MCF 10A (cell line): ENCODE measurements at regions not wholly inside any gene's neighbourhood (a gene's known extent, or its start where the extent isn't known, plus 50 kb on each side); places are given as distances from the start of the nearest gene placed in this dataset.

Experiments used
- BruUV-seq: library from RNA; stranded (reverse); fragments of 400-500 nt; replicated peaks from 2 replicates; lab custom pipeline; 2021; lab: Mats Ljungman, UMichigan
- CTCF ChIA-PET: fragments of 300-600 bp; sonication (Branson Sonifier 250); formaldehyde crosslinking; extraction: SDS; loops from one replicate; lab custom pipeline; 2021; ENCODE audit warnings: antibody characterized with exemption, inconsistent platforms; lab: Yijun Ruan, JAX
- POLR2A ChIA-PET: fragments of 300-600, 350-650 bp; sonication (Branson Sonifier 250); formaldehyde crosslinking; extraction: SDS; loops from one replicate; lab custom pipeline; 2020; ENCODE audit warnings: antibody characterized with exemption, inconsistent platforms; lab: Yijun Ruan, JAX
- DNase-seq: peaks from one replicate; pipeline ENCODE4 v3.0.0-alpha.2; 2018; ENCODE audit not compliant: unreplicated experiment
- H3K27ac Mint-ChIP-seq: one replicate; pipeline ENCODE4 v1.8.0; 2022; ENCODE audit warnings: mild to moderate bottlenecking, low read depth, mixed read lengths; ENCODE audit not compliant: unreplicated experiment
- H3K27me3 Mint-ChIP-seq: one replicate; pipeline ENCODE4 v1.8.0; 2022; ENCODE audit warnings: mixed read lengths; ENCODE audit not compliant: insufficient read depth, unreplicated experiment
- H3K36me3 Mint-ChIP-seq: one replicate; pipeline ENCODE4 v1.8.0; 2022; ENCODE audit warnings: mild to moderate bottlenecking, moderate library complexity, mixed read lengths; ENCODE audit not compliant: insufficient read depth, unreplicated experiment
- H3K4me1 Mint-ChIP-seq: one replicate; pipeline ENCODE4 v1.8.0; 2022; ENCODE audit warnings: mixed read lengths; ENCODE audit not compliant: insufficient read depth, unreplicated experiment
- H3K4me3 Mint-ChIP-seq: one replicate; pipeline ENCODE4 v1.8.0; 2022; ENCODE audit warnings: mild to moderate bottlenecking, moderate library complexity, mixed read lengths; ENCODE audit not compliant: unreplicated experiment
- H3K9me3 Mint-ChIP-seq: one replicate; pipeline ENCODE4 v1.8.0; 2022; ENCODE audit warnings: mixed read lengths; ENCODE audit not compliant: unreplicated experiment
- CTCF ChIP-seq: fragments of 200-600 bp; IDR thresholded peaks from one replicate; pipeline ENCODE4 v1.8.0; 2022; ENCODE audit warnings: antibody characterized with exemption, mild to moderate bottlenecking; ENCODE audit not compliant: unreplicated experiment
- intact Hi-C: fragments of 100-400 bp; cut with micrococcal nuclease; formaldehyde crosslinking; loops from 2 replicates; pipeline ENCODE4 v1.14.1; 2022

GRCh38 chr20:36093804-36094145 lies 60.8 kb upstream of the EPB41L1 start:
- Mint-ChIP-seq H3K27me3 (no peaks in the 10 kb centered on the region), H3K4me1 (peaks cover 37% of the 10 kb centered on the region), H3K36me3 (no peaks in the 10 kb centered on the region), H3K4me3 (peak overlapping the region; percentile 90), H3K9me3 (no peaks in the 10 kb centered on the region), H3K27ac (no peak overlapping the region)
- ChIA-PET CTCF (interaction anchor here (0.6 to 7.8 kb wide), 5 partner anchors 21 to 139 kb away, joined by 3 to 66 read pairs (median 5); partner anchors contain the start of gene SCAND1), POLR2A (interaction anchor here (0.6 to 3.8 kb wide), 13 partner anchors 9 to 140 kb away, joined by 3 to 22 read pairs (median 6); partner anchors contain the start of gene SCAND1)
- peak; percentile 11 for DNase-seq
- no TSS peak for BruUV-seq
- no peak for TF ChIP-seq CTCF
- intact Hi-C loops, result no loop called here

- intact Hi-C loops, result no loop called here
- H3K4me3 Mint-ChIP-seq, result no peak overlapping the region
- H3K4me1 Mint-ChIP-seq, result peaks cover 37% of the 10 kb centered on the region
- no peaks in the 10 kb centered on the region for H3K27me3 Mint-ChIP-seq
- H3K9me3 Mint-ChIP-seq, result no peaks in the 10 kb centered on the region
- CTCF ChIA-PET, result interaction anchor here (0.6 to 7.8 kb wide), 6 partner anchors 9 to 209 kb away, joined by 3 to 66 read pairs (median 4); no protein-coding TSS in a partner anchor
- BruUV-seq, result no TSS peak
- no peaks in the 10 kb centered on the region for H3K36me3 Mint-ChIP-seq
- POLR2A ChIA-PET, result interaction anchor here (0.6 to 6.0 kb wide), 8 partner anchors 9 to 219 kb away, joined by 3 to 80 read pairs (median 8); partner anchors contain the start of gene SCAND1
- no peak overlapping the region for H3K27ac Mint-ChIP-seq
- no peak for TF ChIP-seq CTCF
- DNase-seq, result peak; percentile 22
Measured at GRCh38 chr20:36094497-36094896, 60.0 kb upstream of the EPB41L1 start.

- H3K4me1 Mint-ChIP-seq, result peaks cover 37% of the 10 kb centered on the region
- no peaks in the 10 kb centered on the region for H3K36me3 Mint-ChIP-seq
- intact Hi-C loops, result loop anchor here (5.0 kb wide), 1 partner anchor 41 kb away; no protein-coding TSS in a partner anchor
- BruUV-seq, result no TSS peak
- peak overlapping the region; percentile 63 for H3K27ac Mint-ChIP-seq
- TF ChIP-seq CTCF, result no peak
- H3K4me3 Mint-ChIP-seq, result no peak overlapping the region
- DNase-seq, result no peak
- no peaks in the 10 kb centered on the region for H3K27me3 Mint-ChIP-seq
- CTCF ChIA-PET, result interaction anchor here (0.6 to 7.8 kb wide), 5 partner anchors 11 to 141 kb away, joined by 3 to 66 read pairs (median 4); no protein-coding TSS in a partner anchor
- POLR2A ChIA-PET, result interaction anchor here (0.6 to 6.0 kb wide), 4 partner anchors 11 to 331 kb away, joined by 4 to 80 read pairs (median 14); partner anchors contain the start of gene SCAND1
- no peaks in the 10 kb centered on the region for H3K9me3 Mint-ChIP-seq
Measured at GRCh38 chr20:36096435-36096834, 58.1 kb upstream of the EPB41L1 start.

GRCh38 chr20:36097337-36098151 lies 57.0 kb upstream of the EPB41L1 start:
- no peaks in the 10 kb centered on the region for H3K27me3 Mint-ChIP-seq
- no peaks in the 10 kb centered on the region for H3K9me3 Mint-ChIP-seq
- peak overlapping the region; percentile 21 for H3K4me3 Mint-ChIP-seq
- no peak for TF ChIP-seq CTCF
- intact Hi-C loops, result loop anchor here (5.0 kb wide), 1 partner anchor 40 kb away; no protein-coding TSS in a partner anchor
- BruUV-seq, result no TSS peak
- no peaks in the 10 kb centered on the region for H3K36me3 Mint-ChIP-seq
- peak overlapping the region; percentile 63 for H3K27ac Mint-ChIP-seq
- peaks cover 39% of the 10 kb centered on the region for H3K4me1 Mint-ChIP-seq
- CTCF ChIA-PET, result interaction anchor here (0.7 to 7.8 kb wide), 8 partner anchors 11 to 143 kb away, joined by 3 to 66 read pairs (median 4); partner anchors contain the start of gene SCAND1
- POLR2A ChIA-PET, result interaction anchor here (0.6 to 6.0 kb wide), 14 partner anchors 12 to 143 kb away, joined by 3 to 80 read pairs (median 4); partner anchors contain the start of gene SCAND1
- peak; percentile 70 for DNase-seq
